NCI-H1105 treated with DMSO at 0.1 percent for 48 hours (cell line): ENCODE measurements at regions not wholly inside any gene's neighbourhood (a gene's known extent, or its start where the extent isn't known, plus 50 kb on each side); places are given as distances from the start of the nearest gene placed in this dataset.
"Not testable (repeated sequence)": the region's sequence is repeated elsewhere in the genome, so short reads cannot be mapped to it uniquely, and the experiment has no call there.

Experiments used
- DNase-seq: peaks from one replicate; lab custom pipeline; 2025; lab: John Stamatoyannopoulos, UW

- DNase-seq: no peak
These were observed 95.2 kb downstream of the PLCE1 start for GRCh38 chr10:94088926-94089381.

GRCh38 chr10:94091649-94092048 lies 97.9 kb downstream of the PLCE1 start:
- DNase-seq: no peak

GRCh38 chr10:94092848-94093247 lies 99.1 kb downstream of the PLCE1 start:
- no peak for DNase-seq

- DNase-seq: no peak
These were observed 99.7 kb downstream of the PLCE1 start for GRCh38 chr10:94093286-94093905.

- no peak for DNase-seq
These were observed 100.8 kb downstream of the PLCE1 start for GRCh38 chr10:94094540-94094939.

GRCh38 chr10:94097656-94098055 lies 103.9 kb downstream of the PLCE1 start:
- no peak for DNase-seq

- no peak for DNase-seq
These were observed 105.2 kb downstream of the PLCE1 start for GRCh38 chr10:94098896-94099295.

GRCh38 chr10:94101894-94102293 lies 108.2 kb downstream of the PLCE1 start:
- no peak for DNase-seq

- DNase-seq: no peak
These were observed 108.7 kb downstream of the PLCE1 start for GRCh38 chr10:94102436-94102835.

- no peak for DNase-seq
These were observed 109.5 kb downstream of the PLCE1 start for GRCh38 chr10:94103192-94103591.

- DNase-seq: no peak
These were observed 110.1 kb downstream of the PLCE1 start for GRCh38 chr10:94103801-94104221.

GRCh38 chr10:94104316-94105000 lies 110.7 kb downstream of the PLCE1 start:
- no peak for DNase-seq

GRCh38 chr10:94105226-94105625 lies 111.5 kb downstream of the PLCE1 start:
- DNase-seq: no peak

- DNase-seq: no peak
These were observed 113.5 kb downstream of the PLCE1 start for GRCh38 chr10:94107191-94107590.

GRCh38 chr10:94108200-94108599 lies 114.5 kb downstream of the PLCE1 start:
- DNase-seq: no peak

GRCh38 chr10:94111367-94111766 lies 117.6 kb downstream of the PLCE1 start:
- no peak for DNase-seq

- no peak for DNase-seq
These were observed 118.6 kb downstream of the PLCE1 start for GRCh38 chr10:94112321-94112720.

GRCh38 chr10:94115725-94116124 lies 122.0 kb downstream of the PLCE1 start:
- no peak for DNase-seq

- DNase-seq: no peak
These were observed 123.1 kb downstream of the PLCE1 start for GRCh38 chr10:94116848-94117247.

- no peak for DNase-seq
These were observed 128.5 kb downstream of the PLCE1 start for GRCh38 chr10:94122211-94122610.

GRCh38 chr10:94123258-94123995 lies 129.7 kb downstream of the PLCE1 start:
- no peak for DNase-seq

GRCh38 chr10:94124147-94124546 lies 130.4 kb downstream of the PLCE1 start:
- not testable (repeated sequence) for DNase-seq

- DNase-seq: not testable (repeated sequence)
These were observed 131.5 kb downstream of the PLCE1 start for GRCh38 chr10:94125268-94125667.
